Right atrium auricular region (tissue), 2 donors: ENCODE measurements at regions not wholly inside any gene's neighbourhood (a gene's known extent, or its start where the extent isn't known, plus 50 kb on each side); places are given as distances from the start of the nearest gene placed in this dataset.

Experiments
- DNase-seq: peaks from one replicate; pipeline ENCODE4 v3.0.0-alpha.2; 2019; ENCODE audit warnings: low spot score
- H3K27ac ChIP-seq, 2 donors: fragments of 200-600 bp; sonication (generic); 1 replicate in 1 of 2; 2 replicates in 1 of 2; pipeline ENCODE4 v1.5.1; 2016 to 2019
- H3K27me3 ChIP-seq, 2 donors: fragments of 200-600 bp; sonication (generic); one replicate each; pipeline versions ENCODE4 v1.5.1 to v1.6.0; 2017 to 2019
- H3K36me3 ChIP-seq: fragments of 200-600 bp; sonication (generic); one replicate; pipeline ENCODE4 v1.5.1; 2016
- H3K4me1 ChIP-seq, 2 donors: fragments of 200-600 bp; sonication (generic); one replicate each; pipeline versions ENCODE4 v1.5.1 to v1.6.0; 2017 to 2019
- H3K4me3 ChIP-seq, 2 donors: fragments of 200-600 bp; sonication (generic); 1 replicate in 1 of 2; 2 replicates in 1 of 2; pipeline ENCODE4 v1.5.1; 2017 to 2019; ENCODE audit warnings: mild to moderate bottlenecking in 1 of 2, moderate library complexity in 1 of 2
- H3K9me3 ChIP-seq, 2 donors: fragments of 200-600 bp; sonication (generic); one replicate each; pipeline ENCODE4 v1.5.1; 2019
- TF ChIP-seq, protein P1 (sequence below), 2 donors: fragments of 200-600 bp; sonication (generic); IDR thresholded peaks; one replicate each; pipeline ENCODE4 v1.5.1; 2019; ENCODE audit warnings: antibody characterized with exemption in 2 of 2

DNA sequence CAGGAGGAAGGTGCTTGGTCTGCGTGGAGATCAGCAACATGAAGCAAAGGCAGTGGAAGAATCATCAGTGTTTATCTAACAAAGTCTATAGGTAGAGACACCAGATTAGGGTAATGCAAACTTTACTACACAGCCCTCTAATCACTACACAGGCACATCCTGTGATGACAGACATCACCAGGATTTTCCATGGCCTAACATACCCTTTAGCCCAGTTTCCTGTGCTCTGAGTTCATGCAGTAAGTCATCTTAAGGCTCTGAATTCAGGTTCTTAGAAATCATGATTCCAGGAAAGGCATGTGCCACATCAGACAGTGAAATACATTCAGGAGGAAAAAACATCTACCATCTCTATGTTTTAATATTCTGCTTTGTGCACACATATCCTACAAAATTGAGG is 708.5 kb upstream of the SLC8A1 start:
- TF ChIP-seq, protein P1, sequence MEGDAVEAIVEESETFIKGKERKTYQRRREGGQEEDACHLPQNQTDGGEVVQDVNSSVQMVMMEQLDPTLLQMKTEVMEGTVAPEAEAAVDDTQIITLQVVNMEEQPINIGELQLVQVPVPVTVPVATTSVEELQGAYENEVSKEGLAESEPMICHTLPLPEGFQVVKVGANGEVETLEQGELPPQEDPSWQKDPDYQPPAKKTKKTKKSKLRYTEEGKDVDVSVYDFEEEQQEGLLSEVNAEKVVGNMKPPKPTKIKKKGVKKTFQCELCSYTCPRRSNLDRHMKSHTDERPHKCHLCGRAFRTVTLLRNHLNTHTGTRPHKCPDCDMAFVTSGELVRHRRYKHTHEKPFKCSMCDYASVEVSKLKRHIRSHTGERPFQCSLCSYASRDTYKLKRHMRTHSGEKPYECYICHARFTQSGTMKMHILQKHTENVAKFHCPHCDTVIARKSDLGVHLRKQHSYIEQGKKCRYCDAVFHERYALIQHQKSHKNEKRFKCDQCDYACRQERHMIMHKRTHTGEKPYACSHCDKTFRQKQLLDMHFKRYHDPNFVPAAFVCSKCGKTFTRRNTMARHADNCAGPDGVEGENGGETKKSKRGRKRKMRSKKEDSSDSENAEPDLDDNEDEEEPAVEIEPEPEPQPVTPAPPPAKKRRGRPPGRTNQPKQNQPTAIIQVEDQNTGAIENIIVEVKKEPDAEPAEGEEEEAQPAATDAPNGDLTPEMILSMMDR (IDR thresholded peaks at IDR 0.05): no peak
- no peaks in the 10 kb centered on the region for H3K4me1 ChIP-seq
- H3K9me3 ChIP-seq: no peaks in the 10 kb centered on the region
- no peak overlapping the region for H3K4me3 ChIP-seq
- no peaks in the 10 kb centered on the region for H3K36me3 ChIP-seq
- H3K27me3 ChIP-seq: no peaks in the 10 kb centered on the region
- no peak overlapping the region for H3K27ac ChIP-seq
- no peak for DNase-seq

DNA sequence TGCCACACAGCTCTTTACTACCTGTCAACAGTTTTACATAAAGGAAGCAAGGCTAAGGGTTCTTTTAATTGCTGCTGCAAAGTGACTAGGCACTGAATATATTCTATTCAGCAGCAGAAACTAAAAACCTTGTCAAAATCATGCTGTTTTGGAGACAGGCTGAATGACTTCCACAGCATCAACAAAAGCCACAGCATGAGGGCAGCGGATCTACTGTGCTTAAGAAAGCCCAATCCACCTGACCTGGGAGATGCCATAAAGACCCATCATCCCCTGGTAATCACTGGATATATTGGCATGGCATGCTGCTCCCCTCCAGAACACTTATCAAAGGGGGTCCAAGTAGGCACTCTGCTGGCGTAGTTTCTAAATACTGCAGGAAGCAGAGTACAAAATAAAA is 715.1 kb upstream of the SLC8A1 start:
- TF ChIP-seq, protein P1 (IDR thresholded peaks at IDR 0.05): no peak
- H3K4me3 ChIP-seq: no peak overlapping the region
- H3K27me3 ChIP-seq: no peaks in the 10 kb centered on the region
- H3K36me3 ChIP-seq: no peaks in the 10 kb centered on the region
- no peak overlapping the region for H3K27ac ChIP-seq
- no peaks in the 10 kb centered on the region for H3K9me3 ChIP-seq
- no peak for DNase-seq
- no peaks in the 10 kb centered on the region for H3K4me1 ChIP-seq

DNA sequence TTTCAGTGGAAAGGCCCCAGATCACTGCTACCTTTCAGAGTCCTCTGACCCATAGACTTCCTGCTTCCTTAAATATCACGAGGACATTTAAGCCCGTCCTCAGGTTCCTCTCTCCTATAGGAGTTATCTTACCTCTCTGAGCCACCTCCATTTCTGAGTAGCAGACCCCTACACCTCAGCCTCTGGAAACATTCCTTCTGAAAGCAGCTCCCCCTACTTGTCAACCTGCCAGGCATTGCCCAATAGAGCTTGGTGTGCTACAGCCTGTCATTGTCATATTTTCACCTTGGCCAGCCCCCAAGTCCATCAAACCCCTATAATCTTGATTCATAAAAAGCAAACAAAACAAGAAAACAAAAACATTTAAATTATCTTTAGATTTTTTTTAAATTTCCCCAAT is 717.9 kb upstream of the SLC8A1 start:
- Histone ChIP-seq H3K27me3 (no peaks in the 10 kb centered on the region), H3K9me3 (no peaks in the 10 kb centered on the region), H3K4me1 (no peaks in the 10 kb centered on the region), H3K36me3 (no peaks in the 10 kb centered on the region), H3K4me3 (no peak overlapping the region), H3K27ac (no peak overlapping the region)
- no peak for DNase-seq
- TF ChIP-seq, protein P1 (IDR thresholded peaks at IDR 0.05): no peak

DNA sequence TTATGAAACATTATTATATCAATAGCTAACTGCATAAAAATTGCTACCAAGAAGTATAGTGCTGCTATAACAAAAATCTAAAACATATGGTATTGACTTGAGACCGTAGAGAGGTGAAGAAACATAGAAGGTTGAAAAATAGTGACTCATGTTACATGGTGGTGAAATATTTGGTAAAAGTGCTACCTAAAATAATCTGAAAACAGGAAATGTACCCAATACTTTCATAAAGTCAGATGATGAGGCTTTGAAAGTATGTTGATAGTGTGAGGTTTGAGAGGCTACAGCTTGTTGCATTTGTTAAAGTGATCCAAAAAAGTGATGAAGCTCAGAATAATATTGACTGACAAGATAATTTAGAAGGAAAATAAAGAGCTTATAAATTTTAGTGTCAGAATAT is 718.7 kb upstream of the SLC8A1 start:
- H3K9me3 ChIP-seq: no peaks in the 10 kb centered on the region
- H3K36me3 ChIP-seq: no peaks in the 10 kb centered on the region
- no peak overlapping the region for H3K27ac ChIP-seq
- no peak for DNase-seq
- H3K4me3 ChIP-seq: no peak overlapping the region
- no peaks in the 10 kb centered on the region for H3K27me3 ChIP-seq
- H3K4me1 ChIP-seq: no peaks in the 10 kb centered on the region
- TF ChIP-seq, protein P1 (IDR thresholded peaks at IDR 0.05): no peak

DNA sequence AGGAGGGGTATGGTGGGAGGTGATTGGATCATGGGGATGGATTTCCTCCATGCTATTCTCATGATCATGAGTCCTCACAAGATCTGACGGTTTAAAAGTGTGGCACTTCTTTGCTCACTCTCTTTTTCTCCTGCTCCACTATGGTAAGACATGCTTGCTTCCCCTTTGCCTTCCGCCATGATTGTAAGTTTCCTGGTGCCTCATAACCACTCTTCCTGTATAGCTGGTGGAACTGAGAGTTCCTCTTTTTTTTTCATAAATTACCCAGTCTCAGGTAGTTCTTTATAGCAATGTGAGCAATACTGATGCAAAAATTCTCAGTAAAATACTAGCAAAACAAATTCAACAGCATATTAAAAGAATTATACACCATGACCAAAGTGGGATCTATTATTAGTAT is 728.5 kb upstream of the SLC8A1 start:
- H3K27ac ChIP-seq: no peak overlapping the region
- H3K36me3 ChIP-seq: no peaks in the 10 kb centered on the region
- no peak overlapping the region for H3K4me3 ChIP-seq
- H3K27me3 ChIP-seq: no peaks in the 10 kb centered on the region
- TF ChIP-seq, protein P1 (IDR thresholded peaks at IDR 0.05): no peak
- H3K4me1 ChIP-seq: no peaks in the 10 kb centered on the region
- peaks cover 0 to 7% of the 10 kb centered on the region in 2 donors for H3K9me3 ChIP-seq
- no peak for DNase-seq

DNA sequence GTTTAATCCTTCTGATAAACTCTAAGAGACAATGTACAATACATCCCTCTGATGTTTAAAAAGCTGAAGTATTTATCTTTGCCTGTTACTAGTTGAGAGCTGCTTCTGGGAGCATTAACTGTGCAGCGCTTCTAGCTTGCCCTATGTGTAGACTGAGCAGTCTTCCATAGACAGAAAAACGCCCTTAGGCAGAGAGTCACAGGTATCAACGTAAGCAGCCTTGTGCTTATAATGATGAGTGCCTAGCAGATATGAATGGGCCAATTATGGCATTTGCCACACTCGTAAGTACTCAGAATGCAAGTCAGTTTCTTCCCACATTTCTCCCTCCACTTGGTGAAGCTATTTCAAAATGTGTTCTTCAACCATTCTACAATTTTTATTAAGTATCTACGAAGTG is 731.1 kb upstream of the SLC8A1 start:
- H3K27ac ChIP-seq: no peak overlapping the region
- no peak for DNase-seq
- TF ChIP-seq, protein P1 (IDR thresholded peaks at IDR 0.05): no peak
- H3K36me3 ChIP-seq: no peaks in the 10 kb centered on the region
- H3K4me1 ChIP-seq: no peaks in the 10 kb centered on the region
- H3K9me3 ChIP-seq: peaks cover 0 to 7% of the 10 kb centered on the region in 2 donors
- H3K4me3 ChIP-seq: no peak overlapping the region
- no peaks in the 10 kb centered on the region for H3K27me3 ChIP-seq
